ENCODE measurements at regions not wholly inside any gene's neighbourhood (a gene's known extent, or its start where the extent isn't known, plus 50 kb on each side); places are given as distances from the start of the nearest gene placed in this dataset.
"Not testable (repeated sequence)": the region's sequence is repeated elsewhere in the genome, so short reads cannot be mapped to it uniquely, and the experiment has no call there.

GRCh38 chr7:70846208-70846607 is 285.7 kb upstream of the GALNT17 start:
- no peak for DNase-seq (ENCODE audit: low read depth)

GRCh38 chr7:70849580-70850235 is 282.2 kb upstream of the GALNT17 start:
- no peak for DNase-seq (ENCODE audit: low read depth)

GRCh38 chr7:70855373-70855772 is 276.6 kb upstream of the GALNT17 start:
- DNase-seq (ENCODE audit: low read depth): no peak

- DNase-seq (ENCODE audit: low read depth): peak; percentile 28
Observed at GRCh38 chr7:70856901-70857630, 274.9 kb upstream of the GALNT17 start.

- DNase-seq (ENCODE audit: low read depth): no peak
Observed at GRCh38 chr7:70857793-70858545, 274.0 kb upstream of the GALNT17 start.

- no peak for DNase-seq (ENCODE audit: low read depth)
Observed at GRCh38 chr7:70867513-70867912, 264.4 kb upstream of the GALNT17 start.

GRCh38 chr7:70870349-70870748 is 261.6 kb upstream of the GALNT17 start:
- DNase-seq (ENCODE audit: low read depth): no peak

- no peak for DNase-seq (ENCODE audit: low read depth)
Observed at GRCh38 chr7:70872188-70872587, 259.8 kb upstream of the GALNT17 start.

GRCh38 chr7:70881167-70881847 is 250.6 kb upstream of the GALNT17 start:
- no peak for DNase-seq (ENCODE audit: low read depth)

- DNase-seq (ENCODE audit: low read depth): no peak
Observed at GRCh38 chr7:70883750-70884439, 248.0 kb upstream of the GALNT17 start.

- no peak for DNase-seq (ENCODE audit: low read depth)
Observed at GRCh38 chr7:70884440-70884764, 247.5 kb upstream of the GALNT17 start.

- no peak for DNase-seq (ENCODE audit: low read depth)
Observed at GRCh38 chr7:70884809-70885208, 247.1 kb upstream of the GALNT17 start.

GRCh38 chr7:70886547-70886946 is 245.4 kb upstream of the GALNT17 start:
- DNase-seq (ENCODE audit: low read depth): no peak

GRCh38 chr7:70887186-70887585 is 244.8 kb upstream of the GALNT17 start:
- DNase-seq (ENCODE audit: low read depth): no peak

GRCh38 chr7:70890147-70890969 is 241.6 kb upstream of the GALNT17 start:
- DNase-seq (ENCODE audit: low read depth): no peak

- no peak for DNase-seq (ENCODE audit: low read depth)
Observed at GRCh38 chr7:70893422-70893821, 238.5 kb upstream of the GALNT17 start.

GRCh38 chr7:70893971-70894715 is 237.8 kb upstream of the GALNT17 start:
- DNase-seq (ENCODE audit: low read depth): no peak

GRCh38 chr7:70894799-70895198 is 237.1 kb upstream of the GALNT17 start:
- DNase-seq (ENCODE audit: low read depth): no peak

- DNase-seq (ENCODE audit: low read depth): not testable (repeated sequence)
Observed at GRCh38 chr7:70895337-70896200, 236.4 kb upstream of the GALNT17 start.

All from activated T-helper 9 cell treated with anti-CD3 and anti-CD28 coated beads, Interleukin-2, amount 50 U/mL, for 16 hours (primary cell).